ENCODE measurements at regions not wholly inside any gene's neighbourhood (a gene's known extent, or its start where the extent isn't known, plus 50 kb on each side); places are given as distances from the start of the nearest gene placed in this dataset.
A peak's percentile ranks its signal among the peaks of the same experiment; 100 is the strongest.

- DNase-seq (ENCODE audit: low spot score) = no peak
Measured at GRCh38 chr5:38099205-38100168, 158.9 kb upstream of the EGFLAM start.

DNA sequence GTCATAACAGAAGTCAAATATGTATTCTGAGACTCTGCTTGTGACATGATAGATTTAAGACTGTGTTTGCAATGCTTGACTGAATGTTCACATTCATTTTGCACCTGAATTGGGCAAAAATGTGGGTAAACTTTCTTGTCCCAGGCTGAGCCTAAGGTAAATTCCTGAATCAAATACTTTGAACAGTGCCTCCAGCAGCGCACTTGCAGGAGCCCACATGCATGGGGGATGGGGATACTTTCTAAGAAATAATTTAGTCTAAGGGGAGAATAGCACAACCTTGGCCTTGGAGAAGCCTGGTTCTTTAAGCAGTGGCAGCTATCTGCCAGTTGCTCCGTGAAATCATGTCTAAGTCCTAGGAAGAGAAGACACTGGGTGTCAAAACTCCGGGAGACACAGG is 163.5 kb upstream of the EGFLAM start:
- no peak for DNase-seq (ENCODE audit: low spot score)

GRCh38 chr5:38093855-38094254 is 164.5 kb upstream of the EGFLAM start:
- DNase-seq (ENCODE audit: low spot score) = no peak

DNA sequence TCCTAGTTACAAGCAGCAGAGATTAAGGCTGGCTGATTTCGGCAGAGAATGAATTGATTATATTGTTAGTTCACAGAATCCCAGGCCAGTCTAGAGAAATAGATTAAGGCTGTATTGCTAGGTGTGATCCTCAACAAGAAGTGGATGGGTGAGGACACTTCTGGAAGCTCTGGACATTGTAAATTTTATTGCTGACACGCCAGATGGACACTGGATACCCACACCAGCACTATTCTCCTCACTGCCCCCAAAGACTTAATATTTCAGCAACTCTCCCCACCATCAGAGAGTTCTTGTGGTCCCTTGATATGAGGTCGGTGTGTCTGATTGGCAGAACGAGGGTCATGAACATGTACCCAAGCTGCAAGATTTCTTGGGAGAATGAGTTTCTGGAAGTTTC is 171.6 kb upstream of the EGFLAM start:
- no peak for DNase-seq (ENCODE audit: low spot score)

- no peak for DNase-seq (ENCODE audit: low spot score)
Measured at GRCh38 chr5:38079620-38080402, 178.5 kb upstream of the EGFLAM start.

DNA sequence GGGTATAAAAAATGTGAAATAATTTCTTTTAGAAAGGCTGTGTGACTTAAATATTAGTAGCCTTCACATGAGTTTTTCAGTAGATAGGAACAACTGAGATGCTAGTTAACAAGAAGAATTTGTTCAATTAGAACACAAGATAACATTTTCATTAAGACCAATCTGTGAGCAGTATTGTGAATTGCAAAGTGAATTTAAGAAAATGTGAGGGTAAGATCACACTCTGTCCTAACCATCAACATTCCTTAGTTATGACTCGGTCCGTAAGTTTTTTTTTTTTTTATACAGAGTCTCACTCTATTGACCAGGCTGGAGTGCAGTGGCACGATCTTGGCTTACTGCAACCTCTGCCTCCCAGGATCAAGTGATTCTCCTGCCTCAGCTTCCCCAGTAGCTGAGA is 180.2 kb upstream of the EGFLAM start:
- DNase-seq (ENCODE audit: low spot score) = no peak

DNA sequence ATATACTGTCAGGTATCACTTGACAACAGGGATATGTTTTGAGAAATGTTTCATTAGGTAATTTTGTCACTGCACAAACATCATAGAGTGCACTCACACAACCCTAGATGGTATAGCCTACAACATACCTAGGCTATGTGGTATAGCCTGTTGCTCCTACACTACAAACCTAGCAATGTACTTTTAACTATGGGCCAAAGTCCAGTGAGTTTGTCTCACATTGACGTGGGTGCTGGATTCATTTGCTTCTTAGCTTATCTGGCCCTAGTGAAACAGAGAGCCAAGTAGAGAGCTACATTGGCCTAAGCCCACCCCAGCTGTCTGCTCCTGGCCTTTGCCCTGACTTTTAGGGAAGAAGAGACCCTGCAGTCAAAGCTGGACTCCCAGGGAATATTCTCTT is 180.7 kb upstream of the EGFLAM start:
- DNase-seq (ENCODE audit: low spot score) = peak; percentile 19

DNA sequence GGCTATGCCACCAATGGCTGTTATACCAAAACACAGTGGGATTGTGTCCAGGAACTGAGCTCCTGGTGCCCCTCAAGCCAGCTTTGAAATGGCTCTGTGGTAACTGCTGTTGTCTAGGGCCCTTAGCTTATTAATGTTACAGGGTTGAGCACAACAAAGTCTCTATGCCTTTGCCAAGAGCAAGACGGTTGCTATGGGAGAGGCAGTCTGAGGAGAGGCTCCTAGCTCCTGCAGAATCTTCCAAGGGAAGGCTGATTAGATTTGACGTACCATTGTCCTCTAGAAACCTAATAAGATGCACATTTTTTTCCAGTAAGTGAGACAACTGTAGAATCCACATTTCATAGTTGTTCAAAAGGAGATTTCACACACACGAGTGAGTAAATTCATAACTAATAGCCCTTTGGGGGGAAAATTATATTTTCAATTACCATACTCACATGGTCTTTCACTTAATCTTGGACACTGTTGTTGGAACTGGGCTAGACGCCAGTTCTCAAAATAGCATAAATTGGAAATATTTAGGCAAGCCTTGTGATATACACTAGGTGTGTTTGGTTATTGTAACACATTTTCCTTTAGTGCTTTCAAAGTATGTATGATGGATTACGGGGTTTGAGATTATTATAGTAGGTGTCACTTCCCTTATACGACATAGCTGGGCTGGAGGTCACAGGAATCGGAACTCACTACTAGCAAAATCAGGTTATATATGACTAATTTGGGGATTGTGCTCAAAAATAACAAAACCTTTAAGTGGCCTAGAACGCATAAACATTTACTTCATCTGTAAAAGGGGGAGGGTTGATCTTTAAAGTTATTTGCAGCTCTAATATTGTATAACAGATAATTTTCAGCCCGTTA is 186.3 kb upstream of the EGFLAM start:
- no peak for DNase-seq (ENCODE audit: low spot score)

GRCh38 chr5:38070304-38070950 is 187.9 kb upstream of the EGFLAM start:
- DNase-seq (ENCODE audit: low spot score) = no peak

GRCh38 chr5:38069360-38069759 is 189.0 kb upstream of the EGFLAM start:
- DNase-seq (ENCODE audit: low spot score) = no peak

DNA sequence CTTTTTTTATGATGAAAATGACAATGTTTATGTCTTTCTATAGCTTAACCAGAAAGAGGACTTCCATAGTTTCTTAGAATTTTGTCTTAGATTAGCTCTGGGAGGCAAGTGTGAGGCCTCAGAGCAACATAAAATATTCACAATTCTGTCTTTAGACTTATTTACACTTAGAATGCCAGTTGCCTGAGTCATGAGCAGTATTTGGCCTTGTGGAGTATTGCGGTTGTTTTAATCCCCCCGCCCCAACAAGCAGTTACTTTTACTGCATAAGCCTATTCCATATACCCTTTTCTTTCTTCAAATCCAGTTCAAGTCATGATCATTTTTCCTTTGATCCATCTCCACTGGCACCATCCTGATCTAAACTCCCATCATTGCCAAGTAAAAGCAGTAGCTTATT is 198.0 kb upstream of the EGFLAM start:
- DNase-seq (ENCODE audit: low spot score) = no peak

- no peak for DNase-seq (ENCODE audit: low spot score)
Measured at GRCh38 chr5:38059876-38060275, 198.5 kb upstream of the EGFLAM start.

- no peak for DNase-seq (ENCODE audit: low spot score)
Measured at GRCh38 chr5:38051711-38052511, 206.4 kb upstream of the EGFLAM start.

GRCh38 chr5:38048400-38048799 is 208.6 kb upstream of the GDNF start:
- no peak for DNase-seq (ENCODE audit: low spot score)

DNA sequence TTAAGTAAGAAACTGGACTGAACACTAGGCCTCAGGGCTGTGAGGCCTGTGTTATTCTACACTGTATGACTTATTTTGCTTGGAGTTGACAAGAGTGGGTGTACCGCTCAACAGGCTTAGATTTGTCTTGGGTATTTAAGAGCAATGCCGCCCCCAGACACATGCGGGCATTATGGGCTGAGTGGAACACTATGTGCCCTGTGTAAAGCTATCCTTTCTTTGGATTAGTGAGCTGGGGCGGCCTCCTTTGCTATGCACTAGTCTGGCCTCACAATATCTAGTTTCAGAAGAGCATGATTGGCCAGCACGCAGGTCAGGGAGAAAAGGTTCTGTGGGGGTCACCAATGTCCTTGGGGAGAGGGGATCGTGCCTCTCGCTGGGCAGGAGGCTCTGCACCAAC is 206.3 kb upstream of the GDNF start:
- DNase-seq (ENCODE audit: low spot score) = no peak

DNA sequence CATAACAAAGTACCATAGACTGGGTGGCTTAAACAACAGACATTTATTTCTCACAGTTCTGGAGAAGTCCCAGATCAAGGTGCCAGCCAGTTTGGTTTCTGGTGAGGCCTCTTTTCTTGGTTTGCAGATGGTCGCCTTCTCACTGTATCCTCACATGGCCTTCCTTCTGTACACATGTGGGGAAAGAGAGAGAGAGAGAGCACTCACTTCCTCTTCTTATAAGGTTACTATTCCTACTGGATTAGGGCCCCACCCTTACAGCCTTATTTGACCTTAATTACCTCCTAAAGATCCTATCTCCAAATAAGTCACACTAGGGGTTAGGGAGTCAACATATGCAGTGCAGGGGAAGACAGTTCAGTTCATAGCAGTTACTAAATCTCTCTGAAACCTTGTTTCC is 205.6 kb upstream of the GDNF start:
- DNase-seq (ENCODE audit: low spot score) = no peak

GRCh38 chr5:38039826-38040225 is 200.0 kb upstream of the GDNF start:
- no peak for DNase-seq (ENCODE audit: low spot score)

DNA sequence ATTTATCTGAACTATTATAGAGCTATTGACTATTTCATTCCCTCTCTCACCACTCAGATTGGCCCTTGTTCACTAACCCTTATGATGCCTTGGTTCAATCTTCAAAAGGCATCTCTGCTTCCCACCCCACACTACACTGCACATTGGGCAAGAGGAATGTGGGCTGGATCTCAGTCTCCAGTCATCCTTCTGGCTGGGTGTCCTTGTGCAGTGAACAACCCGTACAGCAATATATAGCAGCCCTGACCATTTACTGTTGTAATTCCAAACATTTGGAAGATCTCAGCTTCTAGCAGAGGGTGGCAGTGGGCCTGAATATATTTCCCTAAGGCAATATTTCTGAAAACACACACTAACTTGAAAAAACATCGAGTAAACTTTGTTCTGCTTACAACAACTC is 199.2 kb upstream of the GDNF start:
- no peak for DNase-seq (ENCODE audit: low spot score)

DNA sequence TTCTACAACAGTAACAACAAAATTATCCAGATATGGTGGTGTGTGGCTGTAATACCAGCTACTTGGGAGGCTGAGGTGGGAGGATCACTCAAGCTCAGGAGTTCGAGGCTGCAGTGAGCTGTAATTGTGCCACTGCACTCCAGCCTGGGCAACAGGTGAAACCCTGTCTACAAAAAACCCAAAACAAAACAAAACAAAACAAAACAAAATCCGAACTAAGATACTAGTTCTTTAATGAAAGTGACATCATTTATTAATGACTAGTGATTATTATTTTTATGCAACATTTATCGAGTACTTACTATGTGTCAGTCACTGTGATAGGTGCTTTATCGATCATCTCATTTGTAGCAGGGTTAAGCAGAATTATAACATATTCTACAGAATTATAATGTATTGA is 196.9 kb upstream of the GDNF start:
- DNase-seq (ENCODE audit: low spot score) = no peak

GRCh38 chr5:38032149-38032548 is 192.3 kb upstream of the GDNF start:
- DNase-seq (ENCODE audit: low spot score) = no peak

GRCh38 chr5:38031304-38031703 is 191.5 kb upstream of the GDNF start:
- DNase-seq (ENCODE audit: low spot score) = no peak

Measured in HuH-7.5 (cell line).